Natural killer cell (primary cell): ENCODE measurements at regions not wholly inside any gene's neighbourhood (a gene's known extent, or its start where the extent isn't known, plus 50 kb on each side); places are given as distances from the start of the nearest gene placed in this dataset.

ENCODE experiments used
- ATAC-seq, 3 donors: fragments of 150-1000 bp in 2 of 3; fragments of 200-7000 bp in 1 of 3; cut with Tn5 transposase; 1 replicate in 1 of 3; 2 replicates in 2 of 3; pipeline ENCODE4 v1.10.0; 2021; ENCODE audit warnings: mild to moderate bottlenecking in 2 of 3, moderate library complexity in 2 of 3
- DNase-seq, 2 donors: peaks; one replicate each; pipeline versions ENCODE4 v3.0.0 to v3.0.0-alpha.2; 2013 to 2021; ENCODE audit warnings: mixed read lengths in 1 of 2
- H3K27ac ChIP-seq: one replicate; pipeline ENCODE4 v1.5.1; 2013; ENCODE audit warnings: mild to moderate bottlenecking, low read length
- H3K27me3 ChIP-seq: one replicate; pipeline ENCODE4 v1.6.1; 2013; ENCODE audit warnings: low read length; ENCODE audit not compliant: control insufficient read depth, insufficient read depth
- H3K36me3 ChIP-seq: one replicate; pipeline ENCODE4 v1.6.1; 2013; ENCODE audit warnings: low read length; ENCODE audit not compliant: control insufficient read depth, insufficient read depth
- H3K4me1 ChIP-seq: one replicate; pipeline ENCODE4 v1.6.1; 2013; ENCODE audit warnings: low read length; ENCODE audit not compliant: control insufficient read depth, insufficient read depth
- H3K4me3 ChIP-seq: one replicate; pipeline ENCODE4 v1.5.1; 2013; ENCODE audit warnings: low read length
- H3K9me3 ChIP-seq: one replicate; pipeline ENCODE4 v1.6.1; 2013; ENCODE audit warnings: low read length; ENCODE audit not compliant: control insufficient read depth, insufficient read depth
- H3K27ac Mint-ChIP-seq, 2 donors: one replicate each; pipeline ENCODE4 v1.8.0; 2022; ENCODE audit warnings: mild to moderate bottlenecking in 2 of 2, mixed read lengths in 2 of 2, moderate library complexity in 1 of 2
- H3K27me3 Mint-ChIP-seq, 2 donors: one replicate each; pipeline ENCODE4 v1.8.0; 2022; ENCODE audit warnings: low read depth in 2 of 2, mixed read lengths in 2 of 2
- H3K36me3 Mint-ChIP-seq: one replicate; pipeline ENCODE4 v1.8.0; 2022; ENCODE audit warnings: mixed read lengths
- H3K4me1 Mint-ChIP-seq, 2 donors: one replicate each; pipeline ENCODE4 v1.8.0; 2022; ENCODE audit warnings: mixed read lengths in 2 of 2
- H3K4me3 Mint-ChIP-seq: one replicate; pipeline ENCODE4 v1.8.0; 2022; ENCODE audit warnings: mild to moderate bottlenecking, moderate library complexity, mixed read lengths
- H3K9me3 Mint-ChIP-seq, 2 donors: one replicate each; pipeline ENCODE4 v1.8.0; 2022; ENCODE audit warnings: mixed read lengths in 2 of 2
- WGBS: methylation state at CpG from one replicate; pipeline ENCODE4 v1.1.7; 2013; ENCODE audit warnings: missing lambda C conversion rate; ENCODE audit not compliant: insufficient coverage; 5-methylcytosine and 5-hydroxymethylcytosine counted together
- intact Hi-C: fragments of 100-400 bp; cut with micrococcal nuclease; formaldehyde crosslinking; loops from one replicate; pipeline ENCODE4 v1.14.2; 2022
- TF ChIP-seq, protein P1 (sequence below): fragments of 200-600 bp; IDR thresholded peaks from one replicate; pipeline ENCODE4 v1.8.0; 2022; ENCODE audit warnings: antibody characterized with exemption

- Mint-ChIP-seq H3K36me3 (no peaks in the 10 kb centered on the region), H3K27ac (no peak overlapping the region), H3K9me3 (peaks cover 5 to 7% of the 10 kb centered on the region in 2 donors), H3K27me3 (no peaks in the 10 kb centered on the region), H3K4me3 (no peak overlapping the region), H3K4me1 (no peaks in the 10 kb centered on the region)
- intact Hi-C loops = no loop called here
- no peaks in the 10 kb centered on the region for H3K36me3 ChIP-seq
- H3K4me1 ChIP-seq = no peaks in the 10 kb centered on the region
- TF ChIP-seq, protein P1, sequence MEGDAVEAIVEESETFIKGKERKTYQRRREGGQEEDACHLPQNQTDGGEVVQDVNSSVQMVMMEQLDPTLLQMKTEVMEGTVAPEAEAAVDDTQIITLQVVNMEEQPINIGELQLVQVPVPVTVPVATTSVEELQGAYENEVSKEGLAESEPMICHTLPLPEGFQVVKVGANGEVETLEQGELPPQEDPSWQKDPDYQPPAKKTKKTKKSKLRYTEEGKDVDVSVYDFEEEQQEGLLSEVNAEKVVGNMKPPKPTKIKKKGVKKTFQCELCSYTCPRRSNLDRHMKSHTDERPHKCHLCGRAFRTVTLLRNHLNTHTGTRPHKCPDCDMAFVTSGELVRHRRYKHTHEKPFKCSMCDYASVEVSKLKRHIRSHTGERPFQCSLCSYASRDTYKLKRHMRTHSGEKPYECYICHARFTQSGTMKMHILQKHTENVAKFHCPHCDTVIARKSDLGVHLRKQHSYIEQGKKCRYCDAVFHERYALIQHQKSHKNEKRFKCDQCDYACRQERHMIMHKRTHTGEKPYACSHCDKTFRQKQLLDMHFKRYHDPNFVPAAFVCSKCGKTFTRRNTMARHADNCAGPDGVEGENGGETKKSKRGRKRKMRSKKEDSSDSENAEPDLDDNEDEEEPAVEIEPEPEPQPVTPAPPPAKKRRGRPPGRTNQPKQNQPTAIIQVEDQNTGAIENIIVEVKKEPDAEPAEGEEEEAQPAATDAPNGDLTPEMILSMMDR = no peak
- ATAC-seq = no peak
- H3K4me3 ChIP-seq = no peak overlapping the region
- no peak overlapping the region for H3K27ac ChIP-seq
- no peak for DNase-seq
- no peaks in the 10 kb centered on the region for H3K27me3 ChIP-seq
- no peaks in the 10 kb centered on the region for H3K9me3 ChIP-seq
Observed at GRCh38 chr6:120157873-120158272, 808.3 kb upstream of the MAN1A1 start.

- TF ChIP-seq, protein P1 = no peak
- no peaks in the 10 kb centered on the region for H3K36me3 ChIP-seq
- H3K4me3 Mint-ChIP-seq = no peak overlapping the region
- WGBS = 81% methylated on average over 4 of the region's 4 CpGs
- no peak overlapping the region for H3K4me3 ChIP-seq
- peaks cover 19 to 28% of the 10 kb centered on the region in 2 donors for H3K9me3 Mint-ChIP-seq
- H3K36me3 Mint-ChIP-seq = peaks cover 12% of the 10 kb centered on the region
- H3K4me1 Mint-ChIP-seq = no peaks in the 10 kb centered on the region
- H3K27ac Mint-ChIP-seq = no peak overlapping the region
- ATAC-seq (no peak), DNase-seq (no peak)
- no peaks in the 10 kb centered on the region for H3K4me1 ChIP-seq
- peaks cover 3% of the 10 kb centered on the region for H3K9me3 ChIP-seq
- H3K27me3 Mint-ChIP-seq = no peaks in the 10 kb centered on the region
- intact Hi-C loops = no loop called here
- no peaks in the 10 kb centered on the region for H3K27me3 ChIP-seq
- H3K27ac ChIP-seq = no peak overlapping the region
Observed at GRCh38 chr6:120147071-120147871, 797.7 kb upstream of the MAN1A1 start.

GRCh38 chr6:120141601-120142000 lies 792.0 kb upstream of the MAN1A1 start:
- no peaks in the 10 kb centered on the region for H3K27me3 Mint-ChIP-seq
- Histone ChIP-seq H3K9me3 (no peaks in the 10 kb centered on the region), H3K4me1 (no peaks in the 10 kb centered on the region), H3K4me3 (no peak overlapping the region), H3K27ac (no peak overlapping the region), H3K36me3 (no peaks in the 10 kb centered on the region), H3K27me3 (no peaks in the 10 kb centered on the region)
- DNase-seq (no peak), ATAC-seq (no peak)
- H3K9me3 Mint-ChIP-seq = peaks cover 3% of the 10 kb centered on the region in 2 donors
- intact Hi-C loops = no loop called here
- H3K27ac Mint-ChIP-seq = no peak overlapping the region
- H3K4me3 Mint-ChIP-seq = no peak overlapping the region
- no peaks in the 10 kb centered on the region for H3K4me1 Mint-ChIP-seq
- H3K36me3 Mint-ChIP-seq = no peaks in the 10 kb centered on the region
- WGBS = 84% methylated on average over 5 of the region's 5 CpGs
- TF ChIP-seq, protein P1 = no peak

DNA sequence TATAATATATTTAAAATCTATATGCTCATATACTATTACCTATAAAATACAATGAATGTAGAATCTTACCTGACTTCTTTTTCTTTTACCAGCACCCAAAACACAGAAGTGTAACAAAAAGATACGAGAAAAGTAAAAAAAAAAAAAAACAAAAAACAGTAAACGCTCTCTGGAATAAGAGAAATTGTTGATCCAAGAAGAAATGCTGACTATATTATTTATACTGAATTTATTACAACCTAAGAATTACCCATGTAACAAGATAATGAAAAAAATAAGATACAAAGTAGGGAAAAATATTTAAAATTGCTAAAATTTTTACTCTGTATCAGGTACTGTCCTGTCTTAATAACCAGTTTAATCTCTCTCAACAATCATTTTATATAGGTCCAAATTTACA lies 787.9 kb upstream of the MAN1A1 start:
- Histone ChIP-seq H3K4me1 (no peaks in the 10 kb centered on the region), H3K4me3 (no peak overlapping the region), H3K36me3 (no peaks in the 10 kb centered on the region), H3K9me3 (no peaks in the 10 kb centered on the region), H3K27me3 (no peaks in the 10 kb centered on the region), H3K27ac (no peak overlapping the region)
- Mint-ChIP-seq H3K27ac (no peak overlapping the region), H3K27me3 (no peaks in the 10 kb centered on the region), H3K4me3 (no peak overlapping the region), H3K4me1 (no peaks in the 10 kb centered on the region), H3K36me3 (no peaks in the 10 kb centered on the region), H3K9me3 (peaks cover 4 to 8% of the 10 kb centered on the region in 2 donors)
- DNase-seq (no peak), ATAC-seq (no peak)
- WGBS = no CpG with 5 or more reads among the region's 2 CpGs
- TF ChIP-seq, protein P1 = no peak
- intact Hi-C loops = no loop called here
